ENCODE measurements at regions not wholly inside any gene's neighbourhood (a gene's known extent, or its start where the extent isn't known, plus 50 kb on each side); places are given as distances from the start of the nearest gene placed in this dataset.

DNA sequence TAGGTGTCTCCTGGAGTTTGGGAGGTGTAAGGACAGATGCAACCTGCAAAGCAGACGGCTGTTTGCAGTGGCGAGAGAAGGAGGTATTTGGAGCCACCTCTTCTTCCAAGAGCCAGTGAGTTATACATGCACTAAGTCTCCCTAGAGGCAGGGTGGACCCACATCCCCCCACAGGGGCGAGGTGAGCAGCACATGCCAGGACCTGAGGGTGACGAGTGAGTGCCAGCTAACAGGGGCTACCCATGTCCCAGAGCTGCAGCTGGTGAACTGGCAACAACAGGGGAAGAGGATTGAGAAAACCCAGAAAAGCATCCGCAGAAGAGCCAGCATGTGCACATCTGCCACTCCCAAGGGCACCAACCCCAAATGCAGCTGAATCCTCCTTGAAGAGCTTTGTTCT lies 95.1 kb downstream of the CD83 start:
- DNase-seq (no peak), ATAC-seq (no peak)
- H3K9me3 ChIP-seq: no peaks in the 10 kb centered on the region
- H3K4me1 ChIP-seq: peaks cover 0 to 22% (median 17%) of the 10 kb centered on the region in 9 donors
- intact Hi-C loops (cut with DNase I): loop anchor here in 9 of 10 donors (5.0 to 10.0 kb wide), 22 partner anchors 152 to 1412 kb away; partner anchors contain the start of gene JARID2 (in 4 of the 9)
- TF ChIP-seq CTCF (IDR thresholded peaks at IDR 0.05): no peak
- no peak overlapping the region for H3K27ac ChIP-seq
- H3K27me3 ChIP-seq: no peaks in the 10 kb centered on the region
- H3K4me3 ChIP-seq: no peak overlapping the region
- no peaks in the 10 kb centered on the region for H3K36me3 ChIP-seq
- 97% methylated on average over 5 of the region's 5 CpGs for WGBS, 2 donors

- no peaks in the 10 kb centered on the region for H3K27me3 ChIP-seq
- 88 to 89% methylated on average over 13 of the region's 13 CpGs for WGBS, 2 donors
- H3K36me3 ChIP-seq: no peaks in the 10 kb centered on the region
- H3K9me3 ChIP-seq: no peaks in the 10 kb centered on the region
- ATAC-seq (no peak), DNase-seq (no peak)
- no peak overlapping the region for H3K27ac ChIP-seq
- H3K4me3 ChIP-seq: no peak overlapping the region
- H3K4me1 ChIP-seq: peaks cover 0 to 4% (median under 1%) of the 10 kb centered on the region in 9 donors
- TF ChIP-seq CTCF (IDR thresholded peaks at IDR 0.05): no peak
- intact Hi-C loops (cut with DNase I): loop anchor here in 7 of 10 donors (10.0 kb wide), 13 partner anchors 148 to 1408 kb away; partner anchors contain the start of gene JARID2 (in 2 of the 7)
These were observed 99.5 kb downstream of the CD83 start for GRCh38 chr6:14216946-14217684.

- Histone ChIP-seq H3K36me3 (no peaks in the 10 kb centered on the region), H3K4me1 (no peaks in the 10 kb centered on the region), H3K9me3 (no peaks in the 10 kb centered on the region), H3K27ac (peak overlapping the region in 1 of 10 donors; percentile 10), H3K4me3 (peak overlapping the region in 2 of 10 donors; percentile 10 to 12), H3K27me3 (no peaks in the 10 kb centered on the region)
- ATAC-seq (peak in 1 of 8 donors; percentile 20), DNase-seq (no peak)
- intact Hi-C loops (cut with DNase I): loop anchor here in 7 of 10 donors (10.0 kb wide), 13 partner anchors 147 to 1407 kb away; partner anchors contain the start of gene JARID2 (in 2 of the 7)
- WGBS, 2 donors: 72 to 83% methylated on average over 12 of the region's 12 CpGs
- no peak for TF ChIP-seq CTCF (IDR thresholded peaks at IDR 0.05)
These were observed 100.4 kb downstream of the CD83 start for GRCh38 chr6:14217728-14218518.

DNA sequence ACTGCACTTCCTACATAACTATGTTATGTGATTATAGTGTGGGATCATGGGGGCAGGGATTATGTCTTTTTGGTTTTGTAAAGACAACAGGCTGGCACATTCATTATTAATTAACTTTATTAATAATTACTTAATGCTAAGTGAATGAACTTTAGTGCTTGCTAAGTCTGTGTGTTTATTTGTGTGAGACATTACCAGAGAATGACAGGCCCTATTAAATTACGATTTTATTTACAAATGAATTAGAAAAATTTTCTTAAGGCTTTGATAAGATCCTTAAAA lies 100.9 kb downstream of the CD83 start:
- no peaks in the 10 kb centered on the region for H3K27me3 ChIP-seq
- ATAC-seq: no peak
- H3K4me1 ChIP-seq: no peaks in the 10 kb centered on the region
- TF ChIP-seq CTCF (IDR thresholded peaks at IDR 0.05): no peak
- peak overlapping the region in 1 of 10 donors; percentile 12 for H3K4me3 ChIP-seq
- no peaks in the 10 kb centered on the region for H3K36me3 ChIP-seq
- intact Hi-C loops (cut with DNase I): loop anchor here in 7 of 10 donors (10.0 kb wide), 13 partner anchors 146 to 1406 kb away; partner anchors contain the start of gene JARID2 (in 2 of the 7)
- WGBS, 2 donors: 86 to 94% methylated on average over 1 of the region's 1 CpG
- H3K27ac ChIP-seq: no peak overlapping the region
- no peaks in the 10 kb centered on the region for H3K9me3 ChIP-seq
- DNase-seq: no peak
